Thoracic aorta (tissue), 2 donors: ENCODE measurements at regions not wholly inside any gene's neighbourhood (a gene's known extent, or its start where the extent isn't known, plus 50 kb on each side); places are given as distances from the start of the nearest gene placed in this dataset.

Experiments used
- ATAC-seq: fragments of 150-250 bp; one replicate; pipeline ENCODE4 v1.8.0; 2017; ENCODE audit warnings: low read depth; ENCODE audit not compliant: insufficient number of reproducible peaks, low FRiP score
- DNase-seq: peaks from one replicate; pipeline ENCODE4 v3.0.0-alpha.2; 2020; ENCODE audit warnings: low spot score
- H3K27ac ChIP-seq, 2 donors: fragments of 200-600 bp; sonication (generic); 1 replicate in 1 of 2; 2 replicates in 1 of 2; pipeline ENCODE4 v1.5.1; 2016; ENCODE audit warnings: mild to moderate bottlenecking in 2 of 2, moderate library complexity in 2 of 2
- H3K27me3 ChIP-seq: fragments of 200-600 bp; sonication (generic); replicated peaks from 2 replicates; pipeline ENCODE4 v1.6.0; 2016; ENCODE audit warnings: mild to moderate bottlenecking; ENCODE audit not compliant: insufficient read depth
- H3K36me3 ChIP-seq: fragments of 200-600 bp; sonication (generic); one replicate; pipeline ENCODE4 v1.5.1; 2016
- H3K4me1 ChIP-seq, 2 donors: fragments of 200-600 bp; sonication (generic); 1 replicate in 1 of 2; 2 replicates in 1 of 2; pipeline versions ENCODE4 v1.5.1 to v1.6.0; 2016; ENCODE audit warnings: low read depth in 2 of 2, mild to moderate bottlenecking in 1 of 2; ENCODE audit not compliant: control insufficient read depth in 1 of 2
- H3K4me3 ChIP-seq: fragments of 200-600 bp; sonication (generic); 2 replicates; pipeline ENCODE4 v1.5.1; 2016; ENCODE audit warnings: mild to moderate bottlenecking
- H3K9me3 ChIP-seq: fragments of 200-600 bp; sonication (generic); 2 replicates; pipeline ENCODE4 v1.5.1; 2016
- CTCF ChIP-seq: fragments of 200-600 bp; sonication (generic); IDR thresholded peaks from one replicate; pipeline ENCODE4 v1.5.1; 2019; ENCODE audit warnings: antibody characterized with exemption

DNA sequence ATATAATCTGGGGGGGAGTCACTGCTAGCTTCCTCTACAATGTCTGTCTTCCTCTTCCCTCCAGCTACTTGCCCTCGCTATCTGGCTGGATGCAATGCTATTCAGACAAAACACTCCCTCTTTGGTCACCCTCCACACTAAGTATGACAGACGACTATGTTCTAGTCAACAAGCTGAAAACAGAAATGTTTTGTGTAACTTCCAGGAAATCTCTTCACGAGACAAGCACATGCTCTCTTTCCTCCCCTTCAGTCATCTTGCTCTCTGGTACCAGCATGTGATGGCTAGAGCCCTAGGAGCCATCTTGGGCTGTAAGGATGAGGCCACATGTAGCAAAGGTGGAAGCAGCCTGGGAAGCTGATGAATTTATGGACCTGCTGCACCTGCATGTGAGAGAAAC, 151.3 kb downstream of the ARRDC4 start:
- Histone ChIP-seq H3K4me1 (no peaks in the 10 kb centered on the region), H3K9me3 (no peaks in the 10 kb centered on the region), H3K27me3 (no peaks in the 10 kb centered on the region), H3K4me3 (no peak overlapping the region), H3K36me3 (no peaks in the 10 kb centered on the region), H3K27ac (no peak overlapping the region)
- no peak for DNase-seq
- no peak for ATAC-seq
- no peak for TF ChIP-seq CTCF

- Histone ChIP-seq H3K27ac (no peak overlapping the region), H3K27me3 (no peaks in the 10 kb centered on the region), H3K4me1 (no peaks in the 10 kb centered on the region), H3K36me3 (no peaks in the 10 kb centered on the region), H3K4me3 (no peak overlapping the region), H3K9me3 (no peaks in the 10 kb centered on the region)
- DNase-seq (no peak), ATAC-seq (no peak)
- TF ChIP-seq CTCF, result no peak
Observed at GRCh38 chr15:98113327-98113726, 152.8 kb downstream of the ARRDC4 start.

- ATAC-seq (no peak), DNase-seq (no peak)
- H3K4me3 ChIP-seq, result no peak overlapping the region
- H3K9me3 ChIP-seq, result no peaks in the 10 kb centered on the region
- H3K36me3 ChIP-seq, result no peaks in the 10 kb centered on the region
- H3K27me3 ChIP-seq, result no peaks in the 10 kb centered on the region
- H3K27ac ChIP-seq, result no peak overlapping the region
- no peak for TF ChIP-seq CTCF
- no peaks in the 10 kb centered on the region for H3K4me1 ChIP-seq
Observed at GRCh38 chr15:98120561-98120960, 160.1 kb downstream of the ARRDC4 start.

GRCh38 chr15:98121536-98121935, 161.0 kb downstream of the ARRDC4 start:
- TF ChIP-seq CTCF, result no peak
- no peaks in the 10 kb centered on the region for H3K9me3 ChIP-seq
- no peaks in the 10 kb centered on the region for H3K27me3 ChIP-seq
- DNase-seq (no peak), ATAC-seq (no peak)
- no peaks in the 10 kb centered on the region for H3K36me3 ChIP-seq
- H3K27ac ChIP-seq, result no peak overlapping the region
- H3K4me1 ChIP-seq, result no peaks in the 10 kb centered on the region
- H3K4me3 ChIP-seq, result no peak overlapping the region

GRCh38 chr15:98121957-98122356, 161.5 kb downstream of the ARRDC4 start:
- Histone ChIP-seq H3K9me3 (no peaks in the 10 kb centered on the region), H3K27ac (no peak overlapping the region), H3K4me3 (no peak overlapping the region), H3K36me3 (no peaks in the 10 kb centered on the region), H3K4me1 (no peaks in the 10 kb centered on the region), H3K27me3 (no peaks in the 10 kb centered on the region)
- no peak for DNase-seq
- ATAC-seq, result no peak
- no peak for TF ChIP-seq CTCF
